Mucosa of descending colon (tissue), 3 donors: ENCODE measurements at regions not wholly inside any gene's neighbourhood (a gene's known extent, or its start where the extent isn't known, plus 50 kb on each side); places are given as distances from the start of the nearest gene placed in this dataset.

ENCODE experiments used
- ATAC-seq: fragments of 200-7000 bp; cut with Tn5 transposase; one replicate; pipeline ENCODE4 v1.9.1; 2020; ENCODE audit warnings: mild to moderate bottlenecking, moderate library complexity
- DNase-seq, 3 donors: peaks; one replicate each; pipeline ENCODE4 v3.0.0-alpha.2; 2020
- H3K36me3 ChIP-seq: fragments of 200-600 bp; one replicate; pipeline ENCODE4 v1.8.0; 2021; ENCODE audit warnings: low read depth, mild to moderate bottlenecking
- H3K4me1 ChIP-seq: fragments of 200-600 bp; one replicate; pipeline ENCODE4 v1.8.0; 2021; ENCODE audit warnings: low read depth, mild to moderate bottlenecking
- H3K4me3 ChIP-seq: fragments of 200-600 bp; one replicate; pipeline ENCODE4 v1.8.0; 2021; ENCODE audit warnings: mild to moderate bottlenecking
- H3K9me3 ChIP-seq: fragments of 200-600 bp; one replicate; pipeline ENCODE4 v1.8.0; 2021; ENCODE audit warnings: mild to moderate bottlenecking
- intact Hi-C, 2 donors: fragments of 100-400 bp; cut with DNase I in 1 of 2; cut with micrococcal nuclease in 1 of 2; formaldehyde crosslinking; loops; one replicate each; pipeline versions ENCODE4 v1.11.0 to v1.11.1; 2022; cut with DNase I, micrococcal nuclease
- TF ChIP-seq, protein P1 (sequence below): fragments of 200-600 bp; IDR thresholded peaks from one replicate; pipeline ENCODE4 v1.8.0; 2022; ENCODE audit warnings: antibody characterized with exemption, mild to moderate bottlenecking
- donor health status: DM: no; HTN: no; CAD: no; lungs with moderate emphysema.
- donor health status: DM: no; HTN: no; CAD: no.
- donor health status: DM: no; HTN: yes; CAD: no.

GRCh38 chr3:80050826-80051601, 283.2 kb upstream of the ROBO1 start:
- Histone ChIP-seq H3K36me3 (no peaks in the 10 kb centered on the region), H3K4me3 (no peak overlapping the region), H3K9me3 (no peaks in the 10 kb centered on the region), H3K4me1 (no peaks in the 10 kb centered on the region)
- TF ChIP-seq, protein P1, sequence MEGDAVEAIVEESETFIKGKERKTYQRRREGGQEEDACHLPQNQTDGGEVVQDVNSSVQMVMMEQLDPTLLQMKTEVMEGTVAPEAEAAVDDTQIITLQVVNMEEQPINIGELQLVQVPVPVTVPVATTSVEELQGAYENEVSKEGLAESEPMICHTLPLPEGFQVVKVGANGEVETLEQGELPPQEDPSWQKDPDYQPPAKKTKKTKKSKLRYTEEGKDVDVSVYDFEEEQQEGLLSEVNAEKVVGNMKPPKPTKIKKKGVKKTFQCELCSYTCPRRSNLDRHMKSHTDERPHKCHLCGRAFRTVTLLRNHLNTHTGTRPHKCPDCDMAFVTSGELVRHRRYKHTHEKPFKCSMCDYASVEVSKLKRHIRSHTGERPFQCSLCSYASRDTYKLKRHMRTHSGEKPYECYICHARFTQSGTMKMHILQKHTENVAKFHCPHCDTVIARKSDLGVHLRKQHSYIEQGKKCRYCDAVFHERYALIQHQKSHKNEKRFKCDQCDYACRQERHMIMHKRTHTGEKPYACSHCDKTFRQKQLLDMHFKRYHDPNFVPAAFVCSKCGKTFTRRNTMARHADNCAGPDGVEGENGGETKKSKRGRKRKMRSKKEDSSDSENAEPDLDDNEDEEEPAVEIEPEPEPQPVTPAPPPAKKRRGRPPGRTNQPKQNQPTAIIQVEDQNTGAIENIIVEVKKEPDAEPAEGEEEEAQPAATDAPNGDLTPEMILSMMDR = no peak
- intact Hi-C loops = no loop called here
- DNase-seq (peak in 1 of 3 donors; percentile 45), ATAC-seq (no peak)

DNA sequence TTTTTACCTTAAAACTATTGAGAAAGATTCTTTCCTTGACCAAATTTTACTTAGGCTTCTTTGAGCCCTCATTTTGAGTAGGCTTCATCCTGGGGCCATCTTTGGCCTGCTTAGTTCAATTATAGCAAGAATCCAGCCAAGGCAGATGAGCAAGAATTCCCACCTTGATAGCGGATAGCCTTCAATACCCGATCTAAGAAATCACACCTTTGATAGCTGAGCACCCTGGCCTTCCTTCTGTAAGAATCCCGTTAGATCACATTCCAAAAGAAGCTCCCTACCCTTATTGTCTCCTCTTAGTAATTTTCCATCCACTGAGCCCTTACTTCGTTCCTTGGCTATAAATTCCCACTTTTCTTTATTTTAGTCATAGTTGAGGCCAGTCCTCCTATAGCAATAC, 275.4 kb upstream of the ROBO1 start:
- TF ChIP-seq, protein P1 = no peak
- Histone ChIP-seq H3K4me3 (no peak overlapping the region), H3K36me3 (no peaks in the 10 kb centered on the region), H3K9me3 (peaks cover 4% of the 10 kb centered on the region), H3K4me1 (no peaks in the 10 kb centered on the region)
- DNase-seq (no peak), ATAC-seq (no peak)
- intact Hi-C loops = no loop called here

GRCh38 chr3:80040067-80040466, 272.3 kb upstream of the ROBO1 start:
- intact Hi-C loops = no loop called here
- TF ChIP-seq, protein P1 = no peak
- Histone ChIP-seq H3K9me3 (peaks cover 4% of the 10 kb centered on the region), H3K36me3 (no peaks in the 10 kb centered on the region), H3K4me1 (no peaks in the 10 kb centered on the region), H3K4me3 (no peak overlapping the region)
- DNase-seq (no peak), ATAC-seq (no peak)

DNA sequence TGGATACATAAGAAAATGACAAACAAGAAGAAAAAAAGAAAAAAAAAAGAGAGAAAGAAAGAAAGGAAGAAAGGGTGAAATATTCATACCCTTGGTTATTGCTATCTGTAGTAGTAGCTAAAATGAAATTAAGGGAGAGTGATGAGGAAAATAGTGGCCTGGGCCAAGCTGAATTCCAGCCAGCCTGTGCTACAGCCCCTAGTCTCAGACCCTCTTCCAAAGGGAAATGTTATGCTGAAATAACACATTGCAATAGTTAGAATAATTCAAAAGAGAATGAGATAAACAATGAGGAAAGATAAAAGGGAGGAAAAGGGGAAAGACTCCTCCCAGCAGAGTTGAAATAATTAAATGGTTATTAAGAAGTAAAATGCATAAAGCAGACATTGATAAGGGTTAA, 268.4 kb upstream of the ROBO1 start:
- TF ChIP-seq, protein P1 = no peak
- Histone ChIP-seq H3K4me3 (no peak overlapping the region), H3K4me1 (no peaks in the 10 kb centered on the region), H3K36me3 (no peaks in the 10 kb centered on the region), H3K9me3 (no peaks in the 10 kb centered on the region)
- DNase-seq = no peak
- ATAC-seq = no peak
- intact Hi-C loops = no loop called here

- intact Hi-C loops = no loop called here
- Histone ChIP-seq H3K4me1 (no peaks in the 10 kb centered on the region), H3K36me3 (no peaks in the 10 kb centered on the region), H3K9me3 (no peaks in the 10 kb centered on the region), H3K4me3 (no peak overlapping the region)
- TF ChIP-seq, protein P1 = no peak
- ATAC-seq (no peak), DNase-seq (no peak)
These were observed 267.2 kb upstream of the ROBO1 start for GRCh38 chr3:80035021-80035420.
